Urothelium cell line (cell line): ENCODE measurements at regions not wholly inside any gene's neighbourhood (a gene's known extent, or its start where the extent isn't known, plus 50 kb on each side); places are given as distances from the start of the nearest gene placed in this dataset.

Source experiments
- DNase-seq: peaks from one replicate; pipeline ENCODE4 v3.0.0; 2011; ENCODE audit warnings: low spot score, mixed read lengths
- FAIRE-seq: peaks from 2 replicates; lab custom pipeline; 2011; peaks lifted over from hg19 to GRCh38; lab: Jason Lieb, UNC

GRCh38 chr17:73942703-73943415, 260.6 kb upstream of the RPL38 start:
- FAIRE-seq (peak; percentile 72), DNase-seq (no peak)

GRCh38 chr17:73943416-73944110, 259.9 kb upstream of the RPL38 start:
- DNase-seq (no peak), FAIRE-seq (no peak)

DNA sequence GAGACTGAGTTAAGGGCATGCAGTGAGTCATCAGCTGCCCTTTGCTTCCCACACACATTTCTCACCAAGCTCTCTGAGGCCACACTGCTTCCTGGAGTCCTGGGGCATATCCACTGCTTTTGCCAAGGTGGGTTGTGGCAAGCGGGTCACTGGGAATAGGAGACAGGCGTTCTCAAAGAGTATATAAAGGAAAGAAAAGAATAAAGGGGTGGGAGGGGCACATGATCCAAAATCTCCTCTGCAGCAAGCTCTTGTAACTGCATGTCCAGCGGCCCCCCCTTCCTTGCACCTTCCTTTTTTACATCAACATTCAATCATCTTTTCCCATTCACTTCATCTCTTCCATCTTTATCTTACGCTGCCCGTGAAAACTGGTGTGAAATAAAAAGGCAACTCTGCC, 259.1 kb upstream of the RPL38 start:
- DNase-seq: no peak
- FAIRE-seq: no peak

DNA sequence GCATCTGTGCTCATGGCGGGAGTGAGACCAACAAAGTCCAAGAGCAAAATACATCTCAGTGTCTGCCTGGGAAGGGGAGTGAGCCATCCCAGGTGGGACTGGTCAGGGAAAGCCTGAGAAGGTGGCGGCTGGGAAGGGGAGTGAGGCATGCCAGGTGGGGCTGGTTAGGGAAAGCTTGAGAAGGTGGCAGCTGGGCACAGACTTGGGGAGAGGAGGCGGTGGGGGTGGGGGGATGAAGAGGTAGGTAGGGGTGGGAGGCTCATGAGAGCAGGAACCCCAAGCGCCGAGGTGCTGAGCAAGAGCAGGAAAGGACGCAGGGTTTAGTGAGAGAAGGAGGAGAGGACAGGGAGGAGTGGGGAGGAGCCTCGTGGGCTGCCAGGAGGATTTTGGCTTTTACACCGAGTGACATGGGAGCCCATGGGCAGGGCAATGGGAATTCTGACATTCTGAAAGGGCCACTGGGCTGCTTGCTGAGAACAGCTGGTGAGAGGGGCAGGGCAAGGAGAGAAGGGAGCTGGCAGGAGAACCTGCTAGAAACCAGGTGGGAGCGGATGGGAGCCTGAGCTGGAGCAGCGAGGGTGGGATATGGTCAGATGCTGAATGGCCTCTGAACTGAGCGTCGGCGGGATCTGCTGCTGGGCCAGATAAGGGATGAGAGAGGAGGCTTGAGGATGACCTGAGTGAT, 256.1 kb upstream of the RPL38 start:
- FAIRE-seq: no peak

GRCh38 chr17:73947966-73948355, 255.5 kb upstream of the RPL38 start:
- FAIRE-seq (no peak), DNase-seq (no peak)

More for the DNA sequence above, 256.1 kb upstream of the RPL38 start:
- DNase-seq: no peak

DNA sequence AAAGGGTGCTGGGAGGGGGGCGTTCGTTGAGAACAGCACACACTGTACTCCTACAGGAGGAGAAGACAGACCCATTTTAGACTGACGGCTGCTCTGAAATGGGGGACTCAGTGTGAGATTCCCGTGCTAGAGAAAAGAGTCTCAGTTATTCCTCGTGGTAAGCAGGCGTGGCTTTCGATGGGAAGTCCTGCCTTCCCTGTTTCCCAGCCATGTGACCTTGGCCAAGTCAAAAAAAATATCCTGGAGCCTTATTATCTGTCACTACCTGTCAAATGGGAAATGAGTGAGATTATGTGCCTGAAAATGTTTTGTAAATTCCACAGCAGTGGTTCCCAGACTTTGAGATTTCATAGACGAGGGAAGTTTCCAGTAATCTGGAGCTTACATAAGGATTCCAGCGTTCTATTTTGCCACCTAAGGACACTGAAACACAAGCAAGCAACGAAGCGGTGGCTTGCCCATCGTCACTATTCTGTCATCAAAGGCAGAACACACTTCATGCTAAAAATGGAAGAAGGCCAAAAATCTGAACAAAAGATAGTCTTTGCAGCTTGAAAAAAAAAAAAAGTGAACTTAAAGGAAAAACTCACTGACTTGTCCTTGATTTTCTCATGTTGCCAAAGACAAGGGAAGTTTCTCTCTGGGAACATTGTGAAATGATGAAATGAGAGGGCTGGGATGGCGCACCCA, 253.4 kb upstream of the RPL38 start:
- DNase-seq (no peak), FAIRE-seq (no peak)

DNA sequence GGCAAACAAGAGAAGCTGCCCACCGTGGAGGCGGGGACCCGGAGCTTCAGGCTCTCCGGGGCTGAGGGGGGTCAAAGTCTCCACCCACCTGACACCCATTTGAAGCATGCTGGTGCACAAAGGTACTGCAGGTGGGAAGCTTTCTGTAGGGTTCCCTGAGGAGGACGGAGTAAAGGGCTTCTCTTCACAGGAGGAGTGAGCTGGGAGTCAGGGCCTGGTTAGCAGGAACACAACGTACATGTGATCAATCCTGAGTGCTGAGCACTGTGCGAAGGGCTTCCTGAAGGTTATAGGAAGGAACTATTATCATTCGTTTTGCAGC, 252.9 kb upstream of the RPL38 start:
- FAIRE-seq (peak; percentile 17), DNase-seq (no peak)

DNA sequence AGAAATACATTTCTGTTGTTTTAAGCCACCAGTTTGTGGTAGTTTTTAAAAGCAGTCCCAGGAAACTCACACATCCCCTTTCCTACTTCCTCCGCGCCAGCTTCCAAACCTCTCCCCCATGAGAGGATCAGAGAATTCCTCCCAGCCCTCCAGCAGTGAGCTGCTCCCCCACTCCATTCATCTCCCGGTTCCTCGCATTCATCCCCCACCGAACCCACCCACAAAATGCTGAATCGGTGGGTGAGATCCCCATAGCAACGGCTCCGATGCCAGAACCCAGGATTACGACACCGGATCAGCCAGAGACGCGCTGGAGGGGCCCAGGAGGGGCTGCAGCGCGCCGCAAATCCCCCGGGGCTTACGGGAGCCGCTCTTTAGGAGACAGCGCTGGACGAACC, 251.4 kb upstream of the RPL38 start:
- no peak for FAIRE-seq

DNA sequence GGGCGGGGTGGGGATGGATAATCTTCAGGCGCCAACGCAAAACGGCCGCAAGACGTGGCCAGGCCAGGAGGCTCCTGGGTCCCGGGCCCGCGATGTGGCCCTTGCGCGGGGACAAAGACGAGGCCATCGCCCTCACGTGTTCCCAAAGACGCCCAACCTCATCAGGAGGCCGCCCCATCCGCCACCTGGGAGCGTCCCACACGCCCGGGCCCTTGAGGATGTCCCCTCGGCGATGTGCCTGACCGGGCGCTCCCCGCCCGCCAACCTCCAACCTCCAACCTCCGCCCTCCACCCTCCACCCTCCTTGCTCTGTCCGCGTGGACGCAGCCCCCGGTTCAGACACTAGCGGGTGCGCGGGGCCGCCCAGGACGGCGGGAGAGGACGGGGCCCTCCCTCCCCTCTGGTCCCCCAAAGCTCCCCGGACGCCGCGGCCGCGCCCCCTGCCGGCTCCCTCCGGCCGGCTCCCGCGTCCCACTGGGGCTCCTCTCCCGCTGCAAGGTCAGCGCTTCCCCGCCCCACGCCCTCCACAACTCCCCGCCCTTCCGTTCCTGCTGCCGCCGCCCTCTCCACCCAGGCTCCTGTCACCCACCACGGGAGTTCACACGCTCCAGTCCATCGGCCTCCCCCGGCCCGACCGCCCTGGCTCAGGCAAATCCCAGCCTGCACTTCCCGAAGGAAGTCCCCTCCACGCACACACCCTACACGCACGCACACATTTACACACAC, 250.8 kb upstream of the RPL38 start:
- DNase-seq (peak; percentile 83), FAIRE-seq (no peak)

More for the DNA sequence above, 251.4 kb upstream of the RPL38 start:
- no peak for DNase-seq

- FAIRE-seq: peak; percentile 99
- DNase-seq: no peak
Measured at GRCh38 chr17:73953206-73954033, 250.1 kb upstream of the RPL38 start.

GRCh38 chr17:73954951-73955350, 248.5 kb upstream of the RPL38 start:
- no peak for DNase-seq
- no peak for FAIRE-seq

- DNase-seq: no peak
- peak; percentile 61 for FAIRE-seq
Measured at GRCh38 chr17:73955616-73956015, 247.9 kb upstream of the RPL38 start.

DNA sequence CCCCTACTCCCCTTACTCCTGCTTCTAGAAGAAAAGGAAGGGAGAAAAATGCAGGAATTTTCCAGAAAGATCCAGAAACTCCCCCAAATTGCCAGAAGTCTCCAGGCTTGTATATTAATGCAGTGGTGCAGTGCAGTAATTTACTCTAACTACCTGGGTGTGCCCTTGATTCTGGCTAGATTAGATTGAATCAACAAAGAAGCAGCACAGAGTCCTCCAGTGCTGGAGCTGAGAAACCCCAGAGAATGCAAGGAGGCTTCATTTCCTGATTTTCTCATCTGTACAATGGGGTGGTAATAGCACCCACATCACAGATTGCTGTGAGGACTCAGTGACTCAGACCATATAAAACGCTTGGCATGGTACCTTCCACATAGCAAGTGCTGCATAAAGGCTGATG, 247.3 kb upstream of the RPL38 start:
- no peak for DNase-seq
- no peak for FAIRE-seq

- DNase-seq (peak; percentile 81), FAIRE-seq (peak; percentile 68)
Measured at GRCh38 chr17:73956595-73957465, 246.6 kb upstream of the RPL38 start.

DNA sequence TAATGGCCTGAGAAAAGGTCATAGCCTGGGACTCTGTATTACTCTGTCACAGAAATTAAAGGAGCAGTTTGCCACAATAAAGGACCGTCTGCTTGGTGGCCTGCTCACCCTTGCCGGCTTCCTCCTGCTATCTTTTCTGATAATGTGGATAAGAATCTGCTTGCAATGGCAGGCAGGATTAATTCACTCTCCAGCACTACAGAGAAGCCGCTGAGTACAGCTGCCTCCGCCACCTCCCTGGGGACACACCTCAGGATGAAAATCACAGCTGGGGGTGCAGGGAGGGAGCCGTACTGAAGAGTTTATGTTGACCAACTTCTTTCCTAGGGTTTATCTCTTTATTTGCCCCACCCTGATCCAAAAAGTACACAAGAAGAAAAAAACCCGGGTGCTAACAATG, 245.9 kb upstream of the RPL38 start:
- no peak for FAIRE-seq
- no peak for DNase-seq

- FAIRE-seq (no peak), DNase-seq (no peak)
Measured at GRCh38 chr17:73958453-73958852, 245.0 kb upstream of the RPL38 start.

DNA sequence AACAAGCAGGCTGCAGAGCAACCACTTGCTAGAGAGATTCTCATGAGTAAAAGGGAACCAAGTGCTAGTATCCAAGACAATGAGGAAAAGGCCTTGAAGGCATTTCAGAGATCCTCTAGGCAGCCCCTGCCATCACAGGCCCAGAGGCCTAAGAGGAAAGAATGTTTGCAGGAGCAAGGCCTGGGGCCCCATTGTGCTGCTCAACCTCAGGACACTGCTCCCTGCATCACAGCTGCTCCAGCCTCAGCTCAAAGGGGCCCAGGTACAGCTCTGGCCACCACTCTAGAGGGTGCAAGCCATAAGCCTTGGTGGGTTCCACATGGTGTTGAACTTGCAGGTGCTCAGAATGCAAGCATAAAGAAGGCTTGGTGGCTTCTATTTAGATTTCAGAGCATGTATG, 243.0 kb upstream of the RPL38 start:
- FAIRE-seq: no peak

GRCh38 chr17:73962308-73962707, 241.2 kb upstream of the RPL38 start:
- DNase-seq (no peak), FAIRE-seq (no peak)

More for the DNA sequence above, 243.0 kb upstream of the RPL38 start:
- DNase-seq: no peak

- FAIRE-seq (peak; percentile 65), DNase-seq (no peak)
Measured at GRCh38 chr17:73968680-73969079, 234.8 kb upstream of the RPL38 start.
